ENCODE measurements at regions not wholly inside any gene's neighbourhood (a gene's known extent, or its start where the extent isn't known, plus 50 kb on each side); places are given as distances from the start of the nearest gene placed in this dataset.

GRCh38 chr1:115462566-115463076, 124.6 kb upstream of the NGF start:
- TF ChIP-seq CTCF (IDR thresholded peaks at IDR 0.05) (no peak), POLR2A (IDR thresholded peaks at IDR 0.05) (no peak), EP300 (IDR thresholded peaks at IDR 0.05) (no peak)
- H3K27ac ChIP-seq = no peak overlapping the region
- 83 to 90% (median 90%) methylated on average over 4 of the region's 4 CpGs for WGBS, 3 donors
- no peak overlapping the region for H3K4me3 ChIP-seq
- intact Hi-C loops (cut with DNase I) = no loop called here
- H3K4me1 ChIP-seq (ENCODE audit: insufficient read depth) = peaks cover 3% of the 10 kb centered on the region
- no peaks in the 10 kb centered on the region for H3K27me3 ChIP-seq
- no peaks in the 10 kb centered on the region for H3K36me3 ChIP-seq
- no peak for DNase-seq
- H3K9me3 ChIP-seq = no peaks in the 10 kb centered on the region

- intact Hi-C loops (cut with DNase I) = no loop called here
- H3K4me1 ChIP-seq (ENCODE audit: insufficient read depth) = peaks cover 8% of the 10 kb centered on the region
- no peak for TF ChIP-seq POLR2A (IDR thresholded peaks at IDR 0.05)
- TF ChIP-seq CTCF (IDR thresholded peaks at IDR 0.05) = no peak
- no peak for TF ChIP-seq EP300 (IDR thresholded peaks at IDR 0.05)
- H3K27me3 ChIP-seq = no peaks in the 10 kb centered on the region
- no peak for DNase-seq
- no peaks in the 10 kb centered on the region for H3K36me3 ChIP-seq
- H3K9me3 ChIP-seq = no peaks in the 10 kb centered on the region
- H3K27ac ChIP-seq = no peak overlapping the region
- H3K4me3 ChIP-seq = no peak overlapping the region
- WGBS, 3 donors = 65 to 90% (median 84%) methylated on average over 5 of the region's 5 CpGs
Measured at GRCh38 chr1:115461526-115461925, 123.5 kb upstream of the NGF start.

GRCh38 chr1:115459161-115459560, 121.1 kb upstream of the NGF start:
- no peak for TF ChIP-seq CTCF (IDR thresholded peaks at IDR 0.05)
- no peak for TF ChIP-seq POLR2A (IDR thresholded peaks at IDR 0.05)
- no peak for TF ChIP-seq EP300 (IDR thresholded peaks at IDR 0.05)

GRCh38 chr1:115458426-115459114, 120.5 kb upstream of the NGF start:
- no peak for TF ChIP-seq POLR2A (IDR thresholded peaks at IDR 0.05)
- TF ChIP-seq EP300 (IDR thresholded peaks at IDR 0.05) = no peak
- TF ChIP-seq CTCF (IDR thresholded peaks at IDR 0.05) = no peak
- Histone ChIP-seq H3K9me3 (no peaks in the 10 kb centered on the region), H3K4me3 (no peak overlapping the region), H3K36me3 (no peaks in the 10 kb centered on the region), H3K27me3 (no peaks in the 10 kb centered on the region), H3K4me1 (ENCODE audit: insufficient read depth) (peaks cover 8% of the 10 kb centered on the region), H3K27ac (no peak overlapping the region)
- WGBS, 3 donors = 83 to 87% (median 87%) methylated on average over 7 of the region's 7 CpGs
- DNase-seq = no peak
- intact Hi-C loops (cut with DNase I) = loop anchor here in 1 of 4 donors (10.0 kb wide), 1 partner anchor 124 kb away; the partner anchor contains the start of gene NGF

More at GRCh38 chr1:115459161-115459560, 121.1 kb upstream of the NGF start:
- intact Hi-C loops (cut with DNase I) = loop anchor here in 1 of 4 donors (10.0 kb wide), 1 partner anchor 124 kb away; the partner anchor contains the start of gene NGF
- no peaks in the 10 kb centered on the region for H3K36me3 ChIP-seq
- WGBS, 3 donors = 95 to 100% (median 96%) methylated on average over 3 of the region's 3 CpGs
- DNase-seq = no peak
- peaks cover 8% of the 10 kb centered on the region for H3K4me1 ChIP-seq (ENCODE audit: insufficient read depth)
- H3K9me3 ChIP-seq = no peaks in the 10 kb centered on the region
- H3K27me3 ChIP-seq = no peaks in the 10 kb centered on the region
- no peak overlapping the region for H3K27ac ChIP-seq
- H3K4me3 ChIP-seq = no peak overlapping the region
